ENCODE measurements at regions not wholly inside any gene's neighbourhood (a gene's known extent, or its start where the extent isn't known, plus 50 kb on each side); places are given as distances from the start of the nearest gene placed in this dataset.

GRCh38 chr13:30103161-30103840 is 204.1 kb downstream of the KATNAL1 start:
- TF ChIP-seq EGR1 (IDR thresholded peaks at IDR 0.05) (no peak), EP300 (IDR thresholded peaks at IDR 0.05; ENCODE audit: borderline replicate concordance) (no peak), TAF1 (IDR thresholded peaks at IDR 0.05; ENCODE audit: low read depth) (no peak), MAX (IDR thresholded peaks at IDR 0.05) (no peak), TEAD4 (IDR thresholded peaks at IDR 0.05) (no peak), RAD21 (IDR thresholded peaks at IDR 0.05; ENCODE audit: low read depth) (no peak), TCF12 (IDR thresholded peaks at IDR 0.05; ENCODE audit: low read depth) (no peak), CEBPB (IDR thresholded peaks at IDR 0.05) (no peak), NFIC (IDR thresholded peaks at IDR 0.05) (no peak), FOXM1 (IDR thresholded peaks at IDR 0.05; ENCODE audit: borderline replicate concordance, low read depth) (no peak), CREB1 (IDR thresholded peaks at IDR 0.05; ENCODE audit: low read depth) (no peak)
- TF ChIP-seq, protein P1, sequence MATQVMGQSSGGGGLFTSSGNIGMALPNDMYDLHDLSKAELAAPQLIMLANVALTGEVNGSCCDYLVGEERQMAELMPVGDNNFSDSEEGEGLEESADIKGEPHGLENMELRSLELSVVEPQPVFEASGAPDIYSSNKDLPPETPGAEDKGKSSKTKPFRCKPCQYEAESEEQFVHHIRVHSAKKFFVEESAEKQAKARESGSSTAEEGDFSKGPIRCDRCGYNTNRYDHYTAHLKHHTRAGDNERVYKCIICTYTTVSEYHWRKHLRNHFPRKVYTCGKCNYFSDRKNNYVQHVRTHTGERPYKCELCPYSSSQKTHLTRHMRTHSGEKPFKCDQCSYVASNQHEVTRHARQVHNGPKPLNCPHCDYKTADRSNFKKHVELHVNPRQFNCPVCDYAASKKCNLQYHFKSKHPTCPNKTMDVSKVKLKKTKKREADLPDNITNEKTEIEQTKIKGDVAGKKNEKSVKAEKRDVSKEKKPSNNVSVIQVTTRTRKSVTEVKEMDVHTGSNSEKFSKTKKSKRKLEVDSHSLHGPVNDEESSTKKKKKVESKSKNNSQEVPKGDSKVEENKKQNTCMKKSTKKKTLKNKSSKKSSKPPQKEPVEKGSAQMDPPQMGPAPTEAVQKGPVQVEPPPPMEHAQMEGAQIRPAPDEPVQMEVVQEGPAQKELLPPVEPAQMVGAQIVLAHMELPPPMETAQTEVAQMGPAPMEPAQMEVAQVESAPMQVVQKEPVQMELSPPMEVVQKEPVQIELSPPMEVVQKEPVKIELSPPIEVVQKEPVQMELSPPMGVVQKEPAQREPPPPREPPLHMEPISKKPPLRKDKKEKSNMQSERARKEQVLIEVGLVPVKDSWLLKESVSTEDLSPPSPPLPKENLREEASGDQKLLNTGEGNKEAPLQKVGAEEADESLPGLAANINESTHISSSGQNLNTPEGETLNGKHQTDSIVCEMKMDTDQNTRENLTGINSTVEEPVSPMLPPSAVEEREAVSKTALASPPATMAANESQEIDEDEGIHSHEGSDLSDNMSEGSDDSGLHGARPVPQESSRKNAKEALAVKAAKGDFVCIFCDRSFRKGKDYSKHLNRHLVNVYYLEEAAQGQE (IDR thresholded peaks at IDR 0.05; ENCODE audit: low read depth) = no peak
- TF ChIP-seq, protein P2, sequence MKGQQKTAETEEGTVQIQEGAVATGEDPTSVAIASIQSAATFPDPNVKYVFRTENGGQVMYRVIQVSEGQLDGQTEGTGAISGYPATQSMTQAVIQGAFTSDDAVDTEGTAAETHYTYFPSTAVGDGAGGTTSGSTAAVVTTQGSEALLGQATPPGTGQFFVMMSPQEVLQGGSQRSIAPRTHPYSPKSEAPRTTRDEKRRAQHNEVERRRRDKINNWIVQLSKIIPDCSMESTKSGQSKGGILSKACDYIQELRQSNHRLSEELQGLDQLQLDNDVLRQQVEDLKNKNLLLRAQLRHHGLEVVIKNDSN (IDR thresholded peaks at IDR 0.05) = no peak

All from Ishikawa (cell line).